ENCODE measurements at regions not wholly inside any gene's neighbourhood (a gene's known extent, or its start where the extent isn't known, plus 50 kb on each side); places are given as distances from the start of the nearest gene placed in this dataset.

DNA sequence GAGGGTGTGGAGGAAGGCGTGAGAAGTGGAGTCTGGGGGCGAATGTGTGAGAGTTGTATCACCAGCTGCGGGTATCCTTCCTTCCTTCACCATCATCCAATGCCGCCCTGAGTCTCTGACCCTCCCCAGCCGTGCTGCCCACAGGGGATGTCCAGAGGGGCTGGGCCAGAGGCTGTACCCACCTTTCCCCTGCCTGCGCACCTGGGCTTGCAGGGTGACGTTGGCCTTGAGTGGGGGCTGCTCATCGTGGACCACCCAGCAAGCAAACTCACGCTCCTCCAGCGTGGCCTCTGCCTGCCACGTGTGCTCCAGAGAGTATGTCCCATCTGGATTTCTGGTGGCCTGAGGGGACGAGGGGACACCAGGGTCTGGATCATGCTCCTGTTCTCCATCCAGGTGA, 116.9 kb upstream of the SIRPA start:
- DNase-seq (ENCODE audit: extremely low spot score) = no peak
- WGBS = 88% methylated on average over 12 of the region's 12 CpGs
- Histone ChIP-seq H3K36me3 (ENCODE audit: insufficient read depth) (no peaks in the 10 kb centered on the region), H3K4me1 (ENCODE audit: insufficient read depth) (peaks cover 3% of the 10 kb centered on the region), H3K27ac (ENCODE audit: low read depth) (no peak overlapping the region), H3K4me3 (ENCODE audit: low read depth, low read length) (no peak overlapping the region)

DNA sequence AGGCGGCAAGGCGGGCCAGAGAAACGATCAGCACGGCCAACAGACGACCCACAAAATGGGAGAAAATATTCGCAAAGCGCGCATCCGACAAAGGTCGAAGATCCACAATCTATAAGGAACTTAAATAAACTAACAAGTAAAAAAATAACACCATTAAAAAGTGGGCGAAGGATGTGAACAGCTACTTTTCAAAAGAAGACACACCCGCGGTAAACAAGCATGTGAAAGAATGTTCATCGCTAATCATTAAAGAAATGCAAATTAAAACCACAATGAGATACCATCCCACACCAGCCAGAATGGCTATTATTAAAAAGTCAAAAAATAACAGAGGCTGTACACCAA, 117.8 kb upstream of the SIRPA start:
- H3K27ac ChIP-seq (ENCODE audit: low read depth) = no peak overlapping the region
- no peak for DNase-seq (ENCODE audit: extremely low spot score)
- peaks cover 3% of the 10 kb centered on the region for H3K4me1 ChIP-seq (ENCODE audit: insufficient read depth)
- H3K36me3 ChIP-seq (ENCODE audit: insufficient read depth) = no peaks in the 10 kb centered on the region
- 24% methylated on average over 14 of the region's 14 CpGs for WGBS
- H3K4me3 ChIP-seq (ENCODE audit: low read depth, low read length) = no peak overlapping the region

DNA sequence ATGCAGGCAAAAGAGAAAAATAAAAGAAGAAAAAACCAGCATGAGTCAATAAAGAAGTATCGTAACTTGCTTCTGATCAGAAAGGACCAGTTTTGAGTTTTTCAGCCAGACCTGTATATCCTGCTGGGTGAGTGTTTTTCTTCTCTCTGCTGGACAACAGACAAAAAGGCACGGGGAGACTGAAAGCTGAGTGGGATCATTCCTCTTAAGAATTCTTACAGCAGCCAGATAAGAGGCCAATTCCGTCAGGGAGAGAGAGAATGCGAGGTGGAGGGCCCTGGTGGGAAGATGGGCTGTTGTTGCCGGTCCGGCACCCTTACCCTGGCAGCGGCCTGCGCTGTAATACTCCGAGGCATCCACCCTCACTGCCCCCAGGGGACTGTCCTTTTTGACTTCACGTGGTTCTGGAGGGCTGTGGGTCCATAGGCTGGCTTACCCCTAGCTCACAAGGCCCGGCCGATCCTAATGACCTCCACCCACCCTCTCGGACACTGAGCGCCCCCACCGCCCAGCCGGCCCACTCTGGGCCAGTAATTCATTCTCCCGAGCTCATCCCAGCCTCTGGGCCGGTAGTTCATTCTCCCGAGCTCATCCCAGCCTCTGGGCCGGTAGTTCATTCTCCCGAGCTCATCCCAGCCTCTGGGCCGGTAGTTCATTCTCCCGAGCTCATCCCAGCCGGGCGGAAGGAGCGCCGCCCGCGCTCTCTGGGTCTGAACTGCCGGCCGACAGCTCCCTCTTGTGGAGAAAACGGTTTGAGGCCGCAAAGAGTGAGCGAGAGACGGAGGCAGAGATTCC, 118.3 kb upstream of the SIRPA start:
- Histone ChIP-seq H3K4me1 (ENCODE audit: insufficient read depth) (peaks cover 3% of the 10 kb centered on the region), H3K36me3 (ENCODE audit: insufficient read depth) (no peaks in the 10 kb centered on the region), H3K4me3 (ENCODE audit: low read depth, low read length) (peak overlapping the region; percentile 52), H3K27ac (ENCODE audit: low read depth) (no peak overlapping the region)
- DNase-seq (ENCODE audit: extremely low spot score) = peak; percentile 74
- WGBS = under 1% methylated on average over 35 of the region's 35 CpGs

DNA sequence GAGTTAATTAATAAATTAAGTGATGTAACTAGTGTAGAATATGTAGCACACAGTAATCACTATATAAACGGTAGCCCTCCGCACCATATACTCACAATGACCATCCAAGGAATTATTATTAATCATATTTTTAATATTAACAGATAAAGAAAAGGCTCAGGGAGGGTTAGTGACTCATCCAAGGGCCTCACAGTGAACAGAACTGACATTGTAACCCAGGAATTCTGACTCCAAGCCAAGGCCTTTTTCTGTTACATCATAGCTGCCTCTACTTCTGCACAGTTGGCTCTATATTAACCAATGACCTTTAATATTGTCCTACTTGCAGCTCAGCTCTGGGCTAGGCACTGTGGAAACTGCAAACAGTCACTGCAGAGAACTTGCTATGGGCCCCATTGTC, 117.5 kb upstream of the SIRPG start:
- no peak overlapping the region for H3K4me3 ChIP-seq (ENCODE audit: low read depth, low read length)
- no peaks in the 10 kb centered on the region for H3K36me3 ChIP-seq (ENCODE audit: insufficient read depth)
- DNase-seq (ENCODE audit: extremely low spot score) = no peak
- peaks cover 3% of the 10 kb centered on the region for H3K4me1 ChIP-seq (ENCODE audit: insufficient read depth)
- WGBS = 86% methylated on average over 2 of the region's 2 CpGs
- no peak overlapping the region for H3K27ac ChIP-seq (ENCODE audit: low read depth)

DNA sequence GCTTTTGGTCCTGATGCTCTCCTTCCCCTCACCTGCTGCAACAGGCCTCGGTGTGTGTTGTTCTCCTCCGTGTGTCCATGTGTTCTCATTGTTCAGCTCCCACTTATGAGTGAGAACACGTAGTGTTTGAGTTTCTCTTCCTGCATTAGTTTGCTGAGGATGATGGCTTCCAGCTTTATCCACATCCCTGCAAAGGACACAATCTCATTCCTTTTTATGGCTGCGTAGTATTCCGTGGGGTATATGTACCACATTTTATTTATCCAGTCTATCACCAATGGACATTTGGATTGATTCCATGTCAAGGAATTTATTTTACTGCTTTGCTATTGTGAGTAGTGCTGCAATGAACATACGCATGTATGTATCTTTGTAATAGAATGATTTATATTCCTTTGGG, 116.9 kb upstream of the SIRPG start:
- DNase-seq (ENCODE audit: extremely low spot score) = no peak
- no peak overlapping the region for H3K4me3 ChIP-seq (ENCODE audit: low read depth, low read length)
- peaks cover 3% of the 10 kb centered on the region for H3K4me1 ChIP-seq (ENCODE audit: insufficient read depth)
- no peaks in the 10 kb centered on the region for H3K36me3 ChIP-seq (ENCODE audit: insufficient read depth)
- WGBS = 97% methylated on average over 6 of the region's 6 CpGs
- no peak overlapping the region for H3K27ac ChIP-seq (ENCODE audit: low read depth)

DNA sequence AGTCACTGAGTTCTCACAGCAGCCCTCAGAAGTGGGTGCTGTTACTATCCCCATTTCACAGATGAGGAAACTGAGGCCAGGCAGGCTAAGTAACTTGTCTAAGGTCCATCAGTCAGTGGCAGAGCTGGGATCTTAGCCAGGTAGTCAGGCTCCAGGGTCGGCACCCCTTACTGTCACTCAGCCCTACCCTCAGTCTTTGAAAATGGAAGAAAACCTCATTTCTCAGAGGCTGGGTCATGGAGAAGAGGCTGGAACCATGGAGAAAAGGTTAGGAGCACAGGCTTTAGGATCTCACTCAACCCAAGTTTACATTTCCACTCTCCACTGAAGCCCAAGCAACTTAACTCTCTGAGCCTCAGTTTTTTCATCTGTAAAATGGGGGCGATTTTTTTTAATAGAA, 116.2 kb upstream of the SIRPG start:
- DNase-seq (ENCODE audit: extremely low spot score) = no peak
- Histone ChIP-seq H3K4me3 (ENCODE audit: low read depth, low read length) (no peak overlapping the region), H3K4me1 (ENCODE audit: insufficient read depth) (peaks cover 3% of the 10 kb centered on the region), H3K27ac (ENCODE audit: low read depth) (no peak overlapping the region), H3K36me3 (ENCODE audit: insufficient read depth) (no peaks in the 10 kb centered on the region)
- WGBS = 93% methylated on average over 2 of the region's 2 CpGs

DNA sequence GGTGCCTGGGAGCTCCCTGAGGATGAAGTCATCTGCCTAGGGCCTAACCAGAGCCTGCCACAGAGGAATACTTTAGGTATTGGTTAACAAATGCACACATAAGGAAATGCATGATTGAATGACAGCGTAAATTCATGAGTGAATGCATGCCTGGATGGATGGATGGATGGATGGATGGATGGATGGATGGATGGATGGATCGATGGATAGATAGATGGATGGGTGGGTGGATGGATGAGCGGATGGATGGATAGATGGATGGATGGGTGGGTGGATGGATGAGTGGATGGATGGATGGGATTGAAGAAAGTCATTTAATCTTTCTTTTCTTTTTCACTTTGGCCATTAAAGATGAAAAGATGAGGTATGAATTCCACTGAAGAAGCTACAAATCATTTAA, 111.9 kb upstream of the SIRPG start:
- DNase-seq (ENCODE audit: extremely low spot score) = no peak
- Histone ChIP-seq H3K4me1 (ENCODE audit: insufficient read depth) (no peaks in the 10 kb centered on the region), H3K27ac (ENCODE audit: low read depth) (no peak overlapping the region), H3K4me3 (ENCODE audit: low read depth, low read length) (no peak overlapping the region), H3K36me3 (ENCODE audit: insufficient read depth) (no peaks in the 10 kb centered on the region)
- WGBS = 91% methylated on average over 3 of the region's 3 CpGs

DNA sequence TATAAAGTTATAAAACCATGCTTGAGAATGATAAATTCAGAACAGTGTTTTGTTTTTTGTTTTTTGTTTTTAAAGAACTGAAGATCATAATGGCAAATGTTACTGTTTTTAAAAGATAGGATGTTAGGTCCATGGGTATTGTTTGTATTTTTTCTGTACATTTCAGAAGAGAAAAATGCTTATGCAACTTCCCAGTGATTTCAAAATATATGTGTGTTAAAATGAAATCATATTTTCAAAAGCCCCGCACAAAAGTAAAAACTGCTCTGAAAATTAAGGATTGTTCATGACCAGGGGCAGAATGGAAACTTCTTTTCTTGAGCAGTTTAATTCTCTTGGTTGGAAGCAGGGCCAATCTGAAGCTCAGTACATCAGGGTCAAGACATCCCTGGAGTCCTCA, 109.2 kb upstream of the SIRPG start:
- 96% methylated on average over 1 of the region's 1 CpG for WGBS
- DNase-seq (ENCODE audit: extremely low spot score) = no peak
- H3K4me3 ChIP-seq (ENCODE audit: low read depth, low read length) = no peak overlapping the region
- H3K27ac ChIP-seq (ENCODE audit: low read depth) = no peak overlapping the region
- H3K36me3 ChIP-seq (ENCODE audit: insufficient read depth) = no peaks in the 10 kb centered on the region
- H3K4me1 ChIP-seq (ENCODE audit: insufficient read depth) = no peaks in the 10 kb centered on the region

DNA sequence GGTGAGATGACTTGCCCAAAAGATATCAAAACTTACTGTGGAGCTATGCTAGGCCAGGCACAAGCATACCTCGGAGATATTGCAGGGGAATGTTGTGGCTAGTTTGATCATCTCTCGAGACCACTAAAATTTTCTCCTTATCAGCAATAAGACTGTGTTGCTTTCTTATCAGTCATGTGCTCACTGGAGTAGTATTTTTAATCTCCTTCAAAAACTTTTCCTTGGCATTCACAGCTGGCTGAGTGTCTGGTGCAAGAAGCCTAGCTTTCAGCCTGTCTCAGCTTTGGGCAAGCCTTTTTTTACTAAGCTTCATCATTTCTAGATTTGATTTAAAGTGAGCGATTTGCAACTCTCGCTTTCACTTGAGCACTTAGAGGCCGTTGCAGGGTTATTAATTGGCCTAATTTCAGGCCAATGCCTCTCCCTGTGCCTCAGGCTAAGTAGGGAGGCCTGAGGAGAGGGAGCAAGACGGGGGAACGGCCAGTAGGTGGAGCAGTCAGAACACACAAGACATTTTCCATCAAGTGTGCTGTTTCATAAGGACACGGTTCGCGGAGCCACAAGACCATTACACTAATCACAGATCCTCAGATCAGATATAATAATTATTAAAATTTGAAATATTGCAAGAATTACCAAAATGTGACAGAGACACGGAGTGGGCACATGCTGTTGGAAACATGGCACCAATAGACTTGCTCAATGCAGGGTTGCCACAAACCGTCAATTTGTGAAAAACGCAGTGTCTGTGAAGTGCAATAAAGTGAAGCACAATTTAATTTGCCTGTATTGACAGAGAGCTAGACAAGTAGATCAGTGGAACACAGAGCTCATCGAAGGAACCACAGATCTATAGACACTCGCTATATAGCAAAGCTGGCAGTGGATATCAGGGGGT, 106.8 kb upstream of the SIRPG start:
- DNase-seq (ENCODE audit: extremely low spot score) = peak; percentile 32
- Histone ChIP-seq H3K4me3 (ENCODE audit: low read depth, low read length) (no peak overlapping the region), H3K36me3 (ENCODE audit: insufficient read depth) (no peaks in the 10 kb centered on the region), H3K27ac (ENCODE audit: low read depth) (no peak overlapping the region), H3K4me1 (ENCODE audit: insufficient read depth) (no peaks in the 10 kb centered on the region)
- 24% methylated on average over 15 of the region's 15 CpGs for WGBS

DNA sequence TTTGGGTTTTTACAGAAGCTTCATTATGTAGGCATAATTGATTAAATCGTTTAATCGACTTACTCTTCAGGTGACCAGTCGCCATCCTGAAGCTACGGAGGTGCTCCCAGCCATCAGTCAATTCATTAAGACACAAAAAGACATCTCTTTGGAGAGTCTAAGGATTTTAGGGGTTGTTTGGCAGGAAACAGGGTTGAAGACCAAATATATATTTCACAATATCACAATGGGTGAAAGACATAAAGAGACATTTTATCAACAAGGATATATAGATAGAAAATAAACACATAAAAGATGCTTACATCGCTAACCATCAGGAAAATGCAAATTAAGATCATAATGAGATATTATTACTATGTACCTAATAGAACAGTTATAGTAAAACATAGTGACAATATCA, 104.0 kb upstream of the SIRPG start:
- Histone ChIP-seq H3K36me3 (ENCODE audit: insufficient read depth) (no peaks in the 10 kb centered on the region), H3K4me1 (ENCODE audit: insufficient read depth) (no peaks in the 10 kb centered on the region), H3K4me3 (ENCODE audit: low read depth, low read length) (no peak overlapping the region), H3K27ac (ENCODE audit: low read depth) (no peak overlapping the region)
- WGBS = 83% methylated on average over 5 of the region's 5 CpGs
- DNase-seq (ENCODE audit: extremely low spot score) = no peak

DNA sequence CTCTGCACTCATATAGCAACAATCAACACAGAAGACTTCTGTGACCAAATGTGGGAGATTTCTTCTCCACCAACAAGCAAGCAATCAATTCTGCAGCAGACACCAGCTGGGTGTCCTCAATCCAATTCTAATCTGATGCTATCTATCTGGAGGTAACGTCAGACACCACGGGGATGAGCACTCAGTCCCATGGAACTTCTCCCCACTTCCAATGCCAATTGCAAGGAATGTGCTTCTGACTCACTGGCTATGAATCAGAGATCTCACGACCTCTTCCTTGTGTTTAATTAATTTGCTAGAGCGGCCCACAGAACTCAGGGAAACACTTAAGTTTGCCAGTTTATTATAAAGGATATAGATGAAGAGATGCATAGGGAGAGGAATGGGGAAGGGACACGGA, 103.5 kb upstream of the SIRPG start:
- no peaks in the 10 kb centered on the region for H3K36me3 ChIP-seq (ENCODE audit: insufficient read depth)
- WGBS = 44% methylated on average over 5 of the region's 5 CpGs
- H3K4me1 ChIP-seq (ENCODE audit: insufficient read depth) = no peaks in the 10 kb centered on the region
- H3K4me3 ChIP-seq (ENCODE audit: low read depth, low read length) = no peak overlapping the region
- no peak overlapping the region for H3K27ac ChIP-seq (ENCODE audit: low read depth)
- DNase-seq (ENCODE audit: extremely low spot score) = no peak

DNA sequence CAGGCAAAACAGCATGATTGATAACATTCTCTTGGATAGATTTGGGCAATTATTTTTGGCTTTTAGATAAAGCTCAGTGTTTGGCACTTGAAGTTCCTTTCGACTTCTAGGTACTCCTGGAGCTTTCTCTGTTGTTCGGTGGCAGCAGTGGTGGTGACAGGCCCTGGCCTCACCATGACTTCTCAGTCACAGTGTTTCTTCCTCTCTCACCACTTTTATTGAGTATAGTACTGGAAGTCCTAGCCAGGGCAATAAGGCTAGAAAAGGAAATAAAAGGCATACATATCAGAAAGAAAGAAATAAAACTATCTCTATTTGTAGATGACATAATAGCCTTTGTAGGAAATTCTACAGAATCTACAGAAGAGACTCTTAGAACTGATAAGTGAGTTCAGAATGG, 101.2 kb upstream of the SIRPG start:
- WGBS = 81% methylated on average over 2 of the region's 2 CpGs
- H3K4me3 ChIP-seq (ENCODE audit: low read depth, low read length) = no peak overlapping the region
- no peak for DNase-seq (ENCODE audit: extremely low spot score)
- H3K4me1 ChIP-seq (ENCODE audit: insufficient read depth) = no peaks in the 10 kb centered on the region
- H3K27ac ChIP-seq (ENCODE audit: low read depth) = no peak overlapping the region
- no peaks in the 10 kb centered on the region for H3K36me3 ChIP-seq (ENCODE audit: insufficient read depth)

DNA sequence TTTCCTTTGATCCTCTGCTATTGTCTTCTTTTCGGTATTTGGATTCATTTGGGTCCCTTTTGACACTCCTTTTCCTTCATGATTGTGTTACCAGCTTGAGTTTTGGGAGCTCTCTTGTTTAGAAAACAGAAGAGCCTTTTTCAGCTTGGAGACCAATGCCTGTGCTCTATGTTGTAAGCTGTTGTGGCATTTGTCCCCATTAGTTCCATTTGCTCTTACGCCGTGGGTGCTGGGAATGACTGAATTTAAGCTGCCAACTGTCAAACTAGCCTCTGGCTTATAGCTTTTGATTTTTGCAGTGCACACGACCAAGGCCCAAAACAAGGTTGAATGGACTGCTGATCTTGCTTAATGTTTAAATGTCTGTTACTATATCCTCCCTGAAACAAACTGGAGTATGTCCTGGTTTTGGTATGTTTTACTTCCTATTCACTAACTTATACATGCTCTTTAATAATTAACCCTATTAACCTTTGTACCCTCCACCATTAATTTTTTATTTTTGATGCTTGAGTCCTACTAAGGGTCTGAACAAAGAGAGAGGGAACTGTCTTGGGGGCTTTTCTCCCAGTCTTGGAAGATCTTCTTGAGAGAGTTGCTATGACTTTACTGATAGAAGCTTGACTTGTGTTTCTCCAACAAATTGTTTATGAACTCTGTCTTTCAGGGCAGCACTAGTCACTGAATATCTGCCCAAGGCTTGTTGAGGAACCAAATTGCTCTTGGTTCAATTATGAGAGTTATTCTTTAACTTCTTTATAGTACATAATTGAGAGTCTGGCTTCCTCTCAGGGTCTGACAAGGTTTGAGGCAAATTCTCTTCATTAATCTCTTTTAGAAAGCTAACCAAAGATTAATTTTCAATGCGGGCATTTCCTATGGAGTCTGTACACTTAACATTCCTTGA, 100.3 kb upstream of the SIRPG start:
- no peak overlapping the region for H3K27ac ChIP-seq (ENCODE audit: low read depth)

More for the DNA sequence above, 100.3 kb upstream of the SIRPG start:
- no peak overlapping the region for H3K4me3 ChIP-seq (ENCODE audit: low read depth, low read length)
- WGBS = 71% methylated on average over 5 of the region's 5 CpGs
- DNase-seq (ENCODE audit: extremely low spot score) = no peak
- H3K36me3 ChIP-seq (ENCODE audit: insufficient read depth) = no peaks in the 10 kb centered on the region
- H3K4me1 ChIP-seq (ENCODE audit: insufficient read depth) = no peaks in the 10 kb centered on the region

Measured in urinary bladder (tissue), 3 donors.